ENCODE measurements at regions not wholly inside any gene's neighbourhood (a gene's known extent, or its start where the extent isn't known, plus 50 kb on each side); places are given as distances from the start of the nearest gene placed in this dataset.

GRCh38 chr14:71327691-71328090 lies 420.4 kb downstream of the PCNX1 start:
- TF ChIP-seq CTCF (conservative IDR thresholded peaks at IDR 0.05) (no peak), EZH2 (IDR thresholded peaks at IDR 0.05; ENCODE audit: low read depth) (no peak)

Measured in PC-9 (cell line).